ENCODE measurements at regions not wholly inside any gene's neighbourhood (a gene's known extent, or its start where the extent isn't known, plus 50 kb on each side); places are given as distances from the start of the nearest gene placed in this dataset.

GRCh38 chr6:21984561-21984960 lies 312.3 kb downstream of the PRL start:
- H3K27ac ChIP-seq (ENCODE audit: low read length): no peak overlapping the region
- no peak overlapping the region for H3K4me2 ChIP-seq (ENCODE audit: insufficient read depth, low read length)
- no peaks in the 10 kb centered on the region for H4K20me1 ChIP-seq (ENCODE audit: insufficient read depth, low read length)
- H3K9ac ChIP-seq (ENCODE audit: low read depth, low read length): no peak overlapping the region
- ATAC-seq (ENCODE audit: insufficient read depth, low read depth): no peak
- no peak overlapping the region for H3K4me3 ChIP-seq (ENCODE audit: low read depth in 1 of 2, low read length in 2 of 2)
- no peaks in the 10 kb centered on the region for H3K27me3 ChIP-seq (ENCODE audit: insufficient read depth, low read length, poor library complexity)
- no peaks in the 10 kb centered on the region; the same call in 1 of the 2 replicates for H3K79me2 ChIP-seq (ENCODE audit: insufficient read depth, low read length)
- no peaks in the 10 kb centered on the region for H3K9me3 ChIP-seq (ENCODE audit: insufficient read depth, low read length, severe bottlenecking)
- peaks cover 11% of the 10 kb centered on the region; the same call in 1 of the 2 replicates for H3K36me3 ChIP-seq (ENCODE audit: insufficient read depth, low read length)
- TF ChIP-seq CTCF (IDR thresholded peaks at IDR 0.05; ENCODE audit: borderline replicate concordance, extremely low read depth, low read length, poor library complexity, severe bottlenecking) (no peak), EZH2 (IDR thresholded peaks at IDR 0.05; ENCODE audit: borderline replicate concordance, low read depth, low read length, severe bottlenecking) (no peak)
- H2AFZ ChIP-seq (ENCODE audit: low read depth, low read length): no peak overlapping the region
- H3K4me1 ChIP-seq (ENCODE audit: insufficient read depth, low read length): peaks cover 28% of the 10 kb centered on the region
- no peak for DNase-seq

GRCh38 chr6:21985904-21986303 lies 310.9 kb downstream of the PRL start:
- no peak overlapping the region for H3K4me2 ChIP-seq (ENCODE audit: insufficient read depth, low read length)
- no peaks in the 10 kb centered on the region for H4K20me1 ChIP-seq (ENCODE audit: insufficient read depth, low read length)
- no peaks in the 10 kb centered on the region for H3K27me3 ChIP-seq (ENCODE audit: insufficient read depth, low read length, poor library complexity)
- H2AFZ ChIP-seq (ENCODE audit: low read depth, low read length): no peak overlapping the region
- no peak for TF ChIP-seq EZH2 (IDR thresholded peaks at IDR 0.05; ENCODE audit: borderline replicate concordance, low read depth, low read length, severe bottlenecking)
- TF ChIP-seq CTCF (IDR thresholded peaks at IDR 0.05; ENCODE audit: borderline replicate concordance, extremely low read depth, low read length, poor library complexity, severe bottlenecking): no peak
- H3K4me1 ChIP-seq (ENCODE audit: insufficient read depth, low read length): peaks cover 34% of the 10 kb centered on the region
- peak overlapping the region; percentile 65 for H3K27ac ChIP-seq (ENCODE audit: low read length)
- H3K9me3 ChIP-seq (ENCODE audit: insufficient read depth, low read length, severe bottlenecking): no peaks in the 10 kb centered on the region
- peaks cover under 1% of the 10 kb centered on the region; the same call in 1 of the 2 replicates for H3K36me3 ChIP-seq (ENCODE audit: insufficient read depth, low read length)
- H3K9ac ChIP-seq (ENCODE audit: low read depth, low read length): no peak overlapping the region
- ATAC-seq (ENCODE audit: insufficient read depth, low read depth) (no peak), DNase-seq (no peak)
- no peak overlapping the region for H3K4me3 ChIP-seq (ENCODE audit: low read depth in 1 of 2, low read length in 2 of 2)
- no peaks in the 10 kb centered on the region; the same call in 1 of the 2 replicates for H3K79me2 ChIP-seq (ENCODE audit: insufficient read depth, low read length)

GRCh38 chr6:21986703-21987102 lies 310.1 kb downstream of the PRL start:
- Histone ChIP-seq H3K4me2 (ENCODE audit: insufficient read depth, low read length) (peak overlapping the region; percentile 61), H3K27ac (ENCODE audit: low read length) (peak overlapping the region; percentile 65), H3K36me3 (ENCODE audit: insufficient read depth, low read length) (no peaks in the 10 kb centered on the region), H3K27me3 (ENCODE audit: insufficient read depth, low read length, poor library complexity) (no peaks in the 10 kb centered on the region), H3K9ac (ENCODE audit: low read depth, low read length) (peak overlapping the region; percentile 32), H3K79me2 (ENCODE audit: insufficient read depth, low read length) (no peaks in the 10 kb centered on the region; the same call in none of the 2 replicates), H3K4me3 (ENCODE audit: low read depth in 1 of 2, low read length in 2 of 2) (peak overlapping the region in 1 of 2 experiments; percentile 11; a peak in 2 of 4 replicates), H3K9me3 (ENCODE audit: insufficient read depth, low read length, severe bottlenecking) (no peaks in the 10 kb centered on the region), H4K20me1 (ENCODE audit: insufficient read depth, low read length) (no peaks in the 10 kb centered on the region), H2AFZ (ENCODE audit: low read depth, low read length) (peak overlapping the region; percentile 40; the same call in 1 of the 2 replicates), H3K4me1 (ENCODE audit: insufficient read depth, low read length) (peaks cover 42% of the 10 kb centered on the region)
- ATAC-seq (ENCODE audit: insufficient read depth, low read depth) (no peak), DNase-seq (no peak)
- TF ChIP-seq CTCF (IDR thresholded peaks at IDR 0.05; ENCODE audit: borderline replicate concordance, extremely low read depth, low read length, poor library complexity, severe bottlenecking) (no peak), EZH2 (IDR thresholded peaks at IDR 0.05; ENCODE audit: borderline replicate concordance, low read depth, low read length, severe bottlenecking) (no peak)
